Endothelial cell of umbilical vein (primary cell): ENCODE measurements at regions not wholly inside any gene's neighbourhood (a gene's known extent, or its start where the extent isn't known, plus 50 kb on each side); places are given as distances from the start of the nearest gene placed in this dataset.

Experiments
- CTCF ChIP-seq, 2 donors: IDR thresholded peaks; 1 replicate in 1 of 2; 2 replicates in 1 of 2; pipeline ENCODE4 v1.5.1; 2011; ENCODE audit warnings: low read length in 2 of 2, mild to moderate bottlenecking in 2 of 2, moderate library complexity in 2 of 2, control low read depth in 1 of 2, inconsistent platforms in 1 of 2, low read depth in 1 of 2; ENCODE audit not compliant: insufficient read depth in 1 of 2; ENCODE audit errors: extremely low read depth in 1 of 2
- GATA2 ChIP-seq: IDR thresholded peaks from 2 replicates; pipeline ENCODE4 v1.7.0; 2011; ENCODE audit warnings: low read depth, mild to moderate bottlenecking, moderate library complexity, mixed read lengths, low read length; ENCODE audit not compliant: insufficient read length, insufficient read depth
- JUN ChIP-seq: IDR thresholded peaks from 2 replicates; pipeline ENCODE4 v1.6.1; 2011; ENCODE audit warnings: borderline replicate concordance, low read depth; ENCODE audit not compliant: insufficient read length, insufficient read depth
- MAX ChIP-seq: IDR thresholded peaks from 2 replicates; pipeline ENCODE4 v1.6.1; 2011; ENCODE audit not compliant: insufficient read depth, insufficient read length
- POLR2A ChIP-seq: IDR thresholded peaks from 2 replicates; pipeline ENCODE4 v1.6.1; 2012; ENCODE audit warnings: low read depth, mild to moderate bottlenecking, control low read depth, low read length
- POLR2AphosphoS5 ChIP-seq: IDR thresholded peaks from 2 replicates; pipeline ENCODE4 v1.6.1; 2012; ENCODE audit warnings: low read depth, mild to moderate bottlenecking, control low read depth, low read length, moderate library complexity; ENCODE audit not compliant: insufficient read depth

GRCh38 chr2:8123464-8123863 lies 558.4 kb upstream of the ID2 start:
- TF ChIP-seq POLR2AphosphoS5 (no peak), POLR2A (no peak), MAX (no peak), CTCF (IDR thresholded peaks at IDR 0.05; ENCODE audit: extremely low read depth in 1 of 2, insufficient read depth in 1 of 2, low read depth in 1 of 2, low read length in 2 of 2) (no peak), JUN (no peak), GATA2 (no peak)
